Spleen (tissue), 11 donors: ENCODE measurements at regions not wholly inside any gene's neighbourhood (a gene's known extent, or its start where the extent isn't known, plus 50 kb on each side); places are given as distances from the start of the nearest gene placed in this dataset.

Source experiments
- DNase-seq: peaks from one replicate; pipeline ENCODE4 v3.0.0-alpha.2; 2020
- H3K27ac ChIP-seq, 8 donors: fragments of 200-600 bp; sonication (generic) in 7 of 8; 1 replicate in 4 of 8; 2 replicates in 4 of 8; pipeline versions ENCODE4 v1.5.0 to v1.8.0; 2016 to 2021; ENCODE audit warnings: inconsistent platforms in 4 of 8, mild to moderate bottlenecking in 4 of 8, moderate library complexity in 1 of 8
- H3K27me3 ChIP-seq, 7 donors: fragments of 200-600 bp; sonication (generic) in 6 of 7; replicated peaks in 1 of 7; 1 replicate in 4 of 7; 2 replicates in 3 of 7; pipeline versions ENCODE4 v1.5.0 to v1.8.0; 2016 to 2021; ENCODE audit warnings: inconsistent platforms in 3 of 7, mild to moderate bottlenecking in 1 of 7
- H3K36me3 ChIP-seq, 6 donors: fragments of 200-600 bp; sonication (generic) in 5 of 6; 1 replicate in 4 of 6; 2 replicates in 2 of 6; pipeline versions ENCODE4 v1.5.0 to v1.8.0; 2016 to 2021; ENCODE audit warnings: inconsistent platforms in 2 of 6
- H3K4me1 ChIP-seq, 6 donors: fragments of 200-600 bp; sonication (generic) in 5 of 6; 1 replicate in 3 of 6; 2 replicates in 3 of 6; pipeline versions ENCODE4 v1.5.0 to v1.8.0; 2016 to 2021; ENCODE audit warnings: inconsistent platforms in 3 of 6
- H3K4me3 ChIP-seq, 8 donors: fragments of 200-600 bp; sonication (generic) in 7 of 8; 1 replicate in 4 of 8; 2 replicates in 4 of 8; pipeline versions ENCODE4 v1.5.0 to v1.8.0; 2016 to 2021; ENCODE audit warnings: inconsistent platforms in 4 of 8, mild to moderate bottlenecking in 4 of 8, moderate library complexity in 2 of 8
- H3K9me3 ChIP-seq, 8 donors: fragments of 200-600 bp; sonication (generic) in 7 of 8; 1 replicate in 4 of 8; 2 replicates in 4 of 8; pipeline versions ENCODE4 v1.5.0 to v1.8.0; 2016 to 2021; ENCODE audit warnings: inconsistent platforms in 4 of 8
- POLR2A ChIP-seq, 3 donors: fragments of 450-650 bp; IDR thresholded peaks; one replicate each; pipeline ENCODE4 v1.5.1; 2017; ENCODE audit warnings: antibody characterized with exemption in 3 of 3, mild to moderate bottlenecking in 1 of 3
- POLR2AphosphoS5 ChIP-seq, 3 donors: sonication (generic); formaldehyde crosslinking; IDR thresholded peaks; one replicate each; pipeline ENCODE4 v1.5.1; 2017; ENCODE audit warnings: antibody characterized with exemption in 3 of 3
- WGBS, 5 donors: extraction: QIAGEN DNeasy Blood & Tissue Kit in 3 of 5; methylation state at CpG; one replicate each; pipeline versions ENCODE4 v1.1.5 to v1.1.7; 2013 to 2018; 5-methylcytosine and 5-hydroxymethylcytosine counted together
- intact Hi-C: fragments of 100-400 bp; cut with DNase I; formaldehyde crosslinking; loops from one replicate; pipeline ENCODE4 v1.15.0; 2023; ENCODE audit warnings: low total_unique reads
- TF ChIP-seq, protein P1 (sequence below), 11 experiments: fragments of 200-600 bp in 7 of 11; fragments of 450-650 bp in 4 of 11; sonication (generic) in 4 of 11; IDR thresholded peaks in 8 of 11; conservative IDR thresholded peaks in 3 of 11; 1 replicate in 7 of 11; 2 replicates in 4 of 11; pipeline versions ENCODE4 v1.4.0 to v1.8.0; 2016 to 2021; ENCODE audit warnings: antibody characterized with exemption in 11 of 11, inconsistent platforms in 4 of 11, mild to moderate bottlenecking in 1 of 11
- donor health status: healthy with polysubstance abuse.
- donor health status: DM: no; HTN: no; CAD: no; lungs with moderate emphysema.
- donor health status: DM: no; HTN: no; CAD: no.
- donor health status: Bipolar disorder and iron deficiency.
- donor health status: healthy.
- donor health status: DM: no; HTN: no; CAD: no.
- donor health status: DM: yes; HTN: yes; CAD: no.

GRCh38 chr6:27026361-27026760 lies 221.1 kb upstream of the PRSS16 start:
- Histone ChIP-seq H3K27me3 (peaks cover 0 to 16% (median 0%) of the 10 kb centered on the region in 7 donors), H3K36me3 (no peaks in the 10 kb centered on the region), H3K4me1 (no peaks in the 10 kb centered on the region), H3K27ac (no peak overlapping the region), H3K4me3 (no peak overlapping the region), H3K9me3 (no peaks in the 10 kb centered on the region)
- 86 to 89% (median 88%) methylated on average over 1 of the region's 1 CpG for WGBS, 5 donors
- no peak for DNase-seq
- intact Hi-C loops, result no loop called here
- TF ChIP-seq POLR2AphosphoS5 (IDR thresholded peaks at IDR 0.05) (no peak), POLR2A (IDR thresholded peaks at IDR 0.05) (no peak)

DNA sequence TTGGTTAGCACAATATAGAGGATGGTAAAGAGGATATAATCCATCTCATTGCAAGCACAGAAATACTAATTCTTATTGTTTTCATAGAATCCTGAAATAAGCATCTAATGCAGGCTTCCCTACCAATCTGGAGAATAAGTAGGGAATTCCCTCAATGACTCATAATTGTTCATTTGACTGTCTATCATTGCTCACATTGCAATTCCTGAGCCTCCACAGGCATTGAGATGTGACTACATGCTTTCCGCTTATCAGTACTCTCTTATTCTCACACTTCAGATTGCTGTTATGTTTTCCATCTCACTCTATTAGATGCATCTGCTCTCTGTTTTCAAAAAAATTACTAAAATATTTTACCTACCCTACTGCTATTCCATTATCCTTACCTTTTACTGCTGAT lies 216.2 kb upstream of the PRSS16 start:
- H3K27ac ChIP-seq, result no peak overlapping the region
- peaks cover 0 to 21% (median 0%) of the 10 kb centered on the region in 7 donors for H3K27me3 ChIP-seq
- no peaks in the 10 kb centered on the region for H3K9me3 ChIP-seq
- 88 to 94% (median 93%) methylated on average over 1 of the region's 1 CpG for WGBS, 5 donors
- TF ChIP-seq POLR2AphosphoS5 (IDR thresholded peaks at IDR 0.05) (no peak), POLR2A (IDR thresholded peaks at IDR 0.05) (no peak)
- TF ChIP-seq, protein P1, sequence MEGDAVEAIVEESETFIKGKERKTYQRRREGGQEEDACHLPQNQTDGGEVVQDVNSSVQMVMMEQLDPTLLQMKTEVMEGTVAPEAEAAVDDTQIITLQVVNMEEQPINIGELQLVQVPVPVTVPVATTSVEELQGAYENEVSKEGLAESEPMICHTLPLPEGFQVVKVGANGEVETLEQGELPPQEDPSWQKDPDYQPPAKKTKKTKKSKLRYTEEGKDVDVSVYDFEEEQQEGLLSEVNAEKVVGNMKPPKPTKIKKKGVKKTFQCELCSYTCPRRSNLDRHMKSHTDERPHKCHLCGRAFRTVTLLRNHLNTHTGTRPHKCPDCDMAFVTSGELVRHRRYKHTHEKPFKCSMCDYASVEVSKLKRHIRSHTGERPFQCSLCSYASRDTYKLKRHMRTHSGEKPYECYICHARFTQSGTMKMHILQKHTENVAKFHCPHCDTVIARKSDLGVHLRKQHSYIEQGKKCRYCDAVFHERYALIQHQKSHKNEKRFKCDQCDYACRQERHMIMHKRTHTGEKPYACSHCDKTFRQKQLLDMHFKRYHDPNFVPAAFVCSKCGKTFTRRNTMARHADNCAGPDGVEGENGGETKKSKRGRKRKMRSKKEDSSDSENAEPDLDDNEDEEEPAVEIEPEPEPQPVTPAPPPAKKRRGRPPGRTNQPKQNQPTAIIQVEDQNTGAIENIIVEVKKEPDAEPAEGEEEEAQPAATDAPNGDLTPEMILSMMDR (IDR thresholded peaks at IDR 0.05 in 8 of 11, conservative IDR thresholded peaks at IDR 0.05 in 3 of 11), result no peak
- no peaks in the 10 kb centered on the region for H3K4me1 ChIP-seq
- no peak for DNase-seq
- no peak overlapping the region for H3K4me3 ChIP-seq
- intact Hi-C loops, result no loop called here
- H3K36me3 ChIP-seq, result no peaks in the 10 kb centered on the region

GRCh38 chr6:27038498-27038897 lies 209.0 kb upstream of the PRSS16 start:
- DNase-seq, result no peak
- H3K27ac ChIP-seq, result no peak overlapping the region
- H3K4me1 ChIP-seq, result no peaks in the 10 kb centered on the region
- H3K9me3 ChIP-seq, result no peaks in the 10 kb centered on the region
- intact Hi-C loops, result no loop called here
- peaks cover 0 to 52% (median 0%) of the 10 kb centered on the region in 7 donors for H3K27me3 ChIP-seq
- H3K4me3 ChIP-seq, result no peak overlapping the region
- H3K36me3 ChIP-seq, result no peaks in the 10 kb centered on the region
- TF ChIP-seq POLR2A (IDR thresholded peaks at IDR 0.05) (no peak), POLR2AphosphoS5 (IDR thresholded peaks at IDR 0.05) (no peak)
- TF ChIP-seq, protein P1 (IDR thresholded peaks at IDR 0.05 in 8 of 11, conservative IDR thresholded peaks at IDR 0.05 in 3 of 11), result no peak

- TF ChIP-seq POLR2AphosphoS5 (IDR thresholded peaks at IDR 0.05) (no peak), POLR2A (IDR thresholded peaks at IDR 0.05) (no peak)
- TF ChIP-seq, protein P1 (IDR thresholded peaks at IDR 0.05 in 8 of 11, conservative IDR thresholded peaks at IDR 0.05 in 3 of 11), result no peak
- intact Hi-C loops, result no loop called here
- 70 to 72% (median 70%) methylated on average over 7 of the region's 7 CpGs for WGBS, 5 donors
- Histone ChIP-seq H3K36me3 (no peaks in the 10 kb centered on the region), H3K4me1 (no peaks in the 10 kb centered on the region), H3K9me3 (peaks cover 0 to 6% (median 0%) of the 10 kb centered on the region in 8 donors), H3K4me3 (no peak overlapping the region), H3K27me3 (peaks cover 0 to 48% (median 3%) of the 10 kb centered on the region in 7 donors), H3K27ac (no peak overlapping the region)
- DNase-seq, result no peak
Measured at GRCh38 chr6:27040244-27041042, 207.1 kb upstream of the PRSS16 start.
